HCT116 (cell line): ENCODE measurements at regions not wholly inside any gene's neighbourhood (a gene's known extent, or its start where the extent isn't known, plus 50 kb on each side); places are given as distances from the start of the nearest gene placed in this dataset.

Experiments used
- ELF1 ChIP-seq: IDR thresholded peaks from 2 replicates; pipeline ENCODE4 v1.6.1; 2012; ENCODE audit warnings: low read depth, borderline replicate concordance
- JUND ChIP-seq: IDR thresholded peaks from 2 replicates; pipeline ENCODE4 v1.6.1; 2012
- POLR2A ChIP-seq: IDR thresholded peaks from 2 replicates; pipeline ENCODE4 v1.7.0; 2011; ENCODE audit warnings: borderline replicate concordance; ENCODE audit not compliant: insufficient read depth, insufficient read length; ENCODE audit errors: extremely low read depth
- RAD21 ChIP-seq: IDR thresholded peaks from 2 replicates; pipeline ENCODE4 v1.6.1; 2012; ENCODE audit warnings: low read depth, mild to moderate bottlenecking
- YY1 ChIP-seq: IDR thresholded peaks from 2 replicates; pipeline ENCODE4 v1.6.1; 2011; ENCODE audit warnings: low read length, low read depth, moderate library complexity, mild to moderate bottlenecking; ENCODE audit not compliant: insufficient replicate concordance; ENCODE audit errors: extremely low read depth
- TF ChIP-seq, protein P1 (sequence below), 3 experiments: fragments of 200-600 bp in 1 of 3; sonication (generic) in 1 of 3; IDR thresholded peaks in 2 of 3; conservative IDR thresholded peaks in 1 of 3; 2 replicates each; pipeline ENCODE4 v1.5.1; 2012 to 2017; ENCODE audit warnings: low read depth in 2 of 3, low read length in 2 of 3, antibody characterized with exemption in 1 of 3, borderline replicate concordance in 1 of 3, control low read depth in 1 of 3, mild to moderate bottlenecking in 1 of 3, mixed read lengths in 1 of 3, mixed run types in 1 of 3, moderate library complexity in 1 of 3; ENCODE audit not compliant: insufficient read depth in 1 of 3
- TF ChIP-seq, protein P2 (sequence below): IDR thresholded peaks from 2 replicates; pipeline ENCODE4 v1.6.1; 2012; ENCODE audit warnings: low read depth
- TF ChIP-seq, protein P3 (sequence below): IDR thresholded peaks from 2 replicates; pipeline ENCODE4 v1.6.1; 2011; ENCODE audit warnings: mild to moderate bottlenecking, low read length, moderate library complexity; ENCODE audit not compliant: insufficient replicate concordance; ENCODE audit errors: extremely low read depth
- TF ChIP-seq, protein P4 (sequence below): IDR thresholded peaks from 2 replicates; pipeline ENCODE4 v1.6.1; 2012

DNA sequence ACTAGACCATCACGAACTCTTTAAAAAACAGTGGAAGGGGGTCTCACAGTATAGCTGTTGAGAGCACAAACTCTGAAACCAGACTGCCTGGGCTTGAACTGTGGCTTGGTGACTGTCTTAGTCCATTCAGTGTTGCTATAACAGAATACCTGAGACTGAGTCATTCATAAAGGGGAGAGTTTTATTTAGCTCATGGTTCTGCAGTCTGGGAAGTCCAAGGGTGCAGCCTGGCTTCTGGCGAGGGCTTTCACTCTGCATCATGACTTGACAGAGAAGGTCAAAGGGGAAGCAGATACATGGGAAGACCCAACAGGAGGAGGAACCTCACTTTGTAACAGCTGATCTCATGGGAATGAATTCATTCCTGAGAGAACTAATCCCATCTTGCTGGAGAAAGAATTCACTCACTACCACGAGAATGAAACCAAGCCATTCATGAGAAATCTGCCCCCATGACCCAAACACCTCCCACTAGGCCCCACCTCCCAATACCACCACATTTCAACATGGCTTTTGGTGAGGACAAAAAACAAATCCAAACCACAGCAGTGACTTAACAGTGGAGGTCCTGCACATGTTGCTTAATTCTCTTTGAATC is 116.7 kb upstream of the STOX2 start:
- TF ChIP-seq, protein P1, sequence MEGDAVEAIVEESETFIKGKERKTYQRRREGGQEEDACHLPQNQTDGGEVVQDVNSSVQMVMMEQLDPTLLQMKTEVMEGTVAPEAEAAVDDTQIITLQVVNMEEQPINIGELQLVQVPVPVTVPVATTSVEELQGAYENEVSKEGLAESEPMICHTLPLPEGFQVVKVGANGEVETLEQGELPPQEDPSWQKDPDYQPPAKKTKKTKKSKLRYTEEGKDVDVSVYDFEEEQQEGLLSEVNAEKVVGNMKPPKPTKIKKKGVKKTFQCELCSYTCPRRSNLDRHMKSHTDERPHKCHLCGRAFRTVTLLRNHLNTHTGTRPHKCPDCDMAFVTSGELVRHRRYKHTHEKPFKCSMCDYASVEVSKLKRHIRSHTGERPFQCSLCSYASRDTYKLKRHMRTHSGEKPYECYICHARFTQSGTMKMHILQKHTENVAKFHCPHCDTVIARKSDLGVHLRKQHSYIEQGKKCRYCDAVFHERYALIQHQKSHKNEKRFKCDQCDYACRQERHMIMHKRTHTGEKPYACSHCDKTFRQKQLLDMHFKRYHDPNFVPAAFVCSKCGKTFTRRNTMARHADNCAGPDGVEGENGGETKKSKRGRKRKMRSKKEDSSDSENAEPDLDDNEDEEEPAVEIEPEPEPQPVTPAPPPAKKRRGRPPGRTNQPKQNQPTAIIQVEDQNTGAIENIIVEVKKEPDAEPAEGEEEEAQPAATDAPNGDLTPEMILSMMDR (IDR thresholded peaks at IDR 0.05 in 2 of 3, conservative IDR thresholded peaks at IDR 0.05 in 1 of 3; ENCODE audit: borderline replicate concordance in 1 of 3, insufficient read depth in 1 of 3, low read depth in 2 of 3, low read length in 2 of 3): no peak
- TF ChIP-seq POLR2A (no peak), RAD21 (no peak), JUND (no peak), ELF1 (no peak), YY1 (no peak)
- TF ChIP-seq, protein P2, sequence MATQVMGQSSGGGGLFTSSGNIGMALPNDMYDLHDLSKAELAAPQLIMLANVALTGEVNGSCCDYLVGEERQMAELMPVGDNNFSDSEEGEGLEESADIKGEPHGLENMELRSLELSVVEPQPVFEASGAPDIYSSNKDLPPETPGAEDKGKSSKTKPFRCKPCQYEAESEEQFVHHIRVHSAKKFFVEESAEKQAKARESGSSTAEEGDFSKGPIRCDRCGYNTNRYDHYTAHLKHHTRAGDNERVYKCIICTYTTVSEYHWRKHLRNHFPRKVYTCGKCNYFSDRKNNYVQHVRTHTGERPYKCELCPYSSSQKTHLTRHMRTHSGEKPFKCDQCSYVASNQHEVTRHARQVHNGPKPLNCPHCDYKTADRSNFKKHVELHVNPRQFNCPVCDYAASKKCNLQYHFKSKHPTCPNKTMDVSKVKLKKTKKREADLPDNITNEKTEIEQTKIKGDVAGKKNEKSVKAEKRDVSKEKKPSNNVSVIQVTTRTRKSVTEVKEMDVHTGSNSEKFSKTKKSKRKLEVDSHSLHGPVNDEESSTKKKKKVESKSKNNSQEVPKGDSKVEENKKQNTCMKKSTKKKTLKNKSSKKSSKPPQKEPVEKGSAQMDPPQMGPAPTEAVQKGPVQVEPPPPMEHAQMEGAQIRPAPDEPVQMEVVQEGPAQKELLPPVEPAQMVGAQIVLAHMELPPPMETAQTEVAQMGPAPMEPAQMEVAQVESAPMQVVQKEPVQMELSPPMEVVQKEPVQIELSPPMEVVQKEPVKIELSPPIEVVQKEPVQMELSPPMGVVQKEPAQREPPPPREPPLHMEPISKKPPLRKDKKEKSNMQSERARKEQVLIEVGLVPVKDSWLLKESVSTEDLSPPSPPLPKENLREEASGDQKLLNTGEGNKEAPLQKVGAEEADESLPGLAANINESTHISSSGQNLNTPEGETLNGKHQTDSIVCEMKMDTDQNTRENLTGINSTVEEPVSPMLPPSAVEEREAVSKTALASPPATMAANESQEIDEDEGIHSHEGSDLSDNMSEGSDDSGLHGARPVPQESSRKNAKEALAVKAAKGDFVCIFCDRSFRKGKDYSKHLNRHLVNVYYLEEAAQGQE: no peak
- TF ChIP-seq, protein P3, sequence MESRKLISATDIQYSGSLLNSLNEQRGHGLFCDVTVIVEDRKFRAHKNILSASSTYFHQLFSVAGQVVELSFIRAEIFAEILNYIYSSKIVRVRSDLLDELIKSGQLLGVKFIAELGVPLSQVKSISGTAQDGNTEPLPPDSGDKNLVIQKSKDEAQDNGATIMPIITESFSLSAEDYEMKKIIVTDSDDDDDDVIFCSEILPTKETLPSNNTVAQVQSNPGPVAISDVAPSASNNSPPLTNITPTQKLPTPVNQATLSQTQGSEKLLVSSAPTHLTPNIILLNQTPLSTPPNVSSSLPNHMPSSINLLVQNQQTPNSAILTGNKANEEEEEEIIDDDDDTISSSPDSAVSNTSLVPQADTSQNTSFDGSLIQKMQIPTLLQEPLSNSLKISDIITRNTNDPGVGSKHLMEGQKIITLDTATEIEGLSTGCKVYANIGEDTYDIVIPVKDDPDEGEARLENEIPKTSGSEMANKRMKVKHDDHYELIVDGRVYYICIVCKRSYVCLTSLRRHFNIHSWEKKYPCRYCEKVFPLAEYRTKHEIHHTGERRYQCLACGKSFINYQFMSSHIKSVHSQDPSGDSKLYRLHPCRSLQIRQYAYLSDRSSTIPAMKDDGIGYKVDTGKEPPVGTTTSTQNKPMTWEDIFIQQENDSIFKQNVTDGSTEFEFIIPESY: no peak
- TF ChIP-seq, protein P4, sequence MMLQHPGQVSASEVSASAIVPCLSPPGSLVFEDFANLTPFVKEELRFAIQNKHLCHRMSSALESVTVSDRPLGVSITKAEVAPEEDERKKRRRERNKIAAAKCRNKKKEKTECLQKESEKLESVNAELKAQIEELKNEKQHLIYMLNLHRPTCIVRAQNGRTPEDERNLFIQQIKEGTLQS: no peak
